A549 (cell line): ENCODE measurements at regions not wholly inside any gene's neighbourhood (a gene's known extent, or its start where the extent isn't known, plus 50 kb on each side); places are given as distances from the start of the nearest gene placed in this dataset.

Experiments used
- ATAC-seq, 2 experiments: fragments of 200-7000 bp in 1 of 2; fragments of >200 bp in 1 of 2; cut with Nextera tagmentation in 1 of 2; cut with Tn5 transposase in 1 of 2; 3 replicates each; pipeline versions ENCODE4 v1.8.0 to v1.9.1; 2018 to 2020; ENCODE audit warnings: mild to moderate bottlenecking in 1 of 2, moderate library complexity in 1 of 2
- CTCF ChIA-PET: fragments of 300-600 bp; sonication (Branson Sonifier 250); formaldehyde crosslinking; extraction: SDS; loops from one replicate; lab custom pipeline; 2021; ENCODE audit warnings: antibody characterized with exemption, inconsistent platforms; lab: Yijun Ruan, JAX
- POLR2A ChIA-PET: fragments of 350-600 bp; formaldehyde crosslinking; extraction: SDS; loops from one replicate; lab custom pipeline; 2021; ENCODE audit warnings: antibody characterized with exemption, inconsistent platforms; lab: Yijun Ruan, JAX
- DNase-seq, 2 experiments: peaks; one replicate each; pipeline versions ENCODE4 v3.0.0 to v3.0.0-alpha.2; 2011 to 2016; ENCODE audit warnings: low read depth in 1 of 2, low spot score in 1 of 2
- FAIRE-seq: peaks from 2 replicates; lab custom pipeline; 2011; peaks lifted over from hg19 to GRCh38; lab: Jason Lieb, UNC
- H3K27ac ChIP-seq, 2 experiments: fragments of >200 bp; sonication (Bioruptor Twin); formaldehyde crosslinking; 3 replicates each; pipeline ENCODE4 v1.5.1; 2016 to 2017
- H3K4me1 ChIP-seq: fragments of >200 bp; sonication (Bioruptor Twin); formaldehyde crosslinking; 3 replicates; pipeline ENCODE4 v1.6.1; 2016
- H3K4me2 ChIP-seq: fragments of >200 bp; sonication (Bioruptor Twin); formaldehyde crosslinking; 3 replicates; pipeline ENCODE4 v1.6.1; 2016
- H3K4me3 ChIP-seq: fragments of >200 bp; sonication (Bioruptor Twin); formaldehyde crosslinking; 3 replicates; pipeline ENCODE4 v1.5.1; 2016
- H3K9me3 ChIP-seq: fragments of >200 bp; sonication (Bioruptor Twin); formaldehyde crosslinking; 3 replicates; pipeline ENCODE4 v1.6.1; 2016
- ATOH8 ChIP-seq: fragments of 250-450 bp; sonication (Bioruptor Pico); IDR thresholded peaks from 2 replicates; pipeline ENCODE4 v1.5.0; 2020; ENCODE audit warnings: low read depth, mild to moderate bottlenecking, moderate library complexity
- BCL3 ChIP-seq: fragments of >200 bp; sonication (Bioruptor Twin); formaldehyde crosslinking; IDR thresholded peaks from 3 replicates; pipeline ENCODE4 v1.6.1; 2016
- CBX2 ChIP-seq: fragments of 200-600 bp; sonication (generic); IDR thresholded peaks from 2 replicates; pipeline ENCODE4 v1.6.1; 2016; ENCODE audit warnings: low read depth, mild to moderate bottlenecking, borderline replicate concordance
- CBX8 ChIP-seq: fragments of 200-600 bp; sonication (generic); IDR thresholded peaks from 2 replicates; pipeline ENCODE4 v1.6.1; 2016
- CHD2 ChIP-seq: fragments of 150-350 bp; IDR thresholded peaks from 2 replicates; pipeline ENCODE4 v1.6.1; 2014; ENCODE audit warnings: low read length; ENCODE audit not compliant: partially characterized antibody
- CHD4 ChIP-seq: fragments of 200-600 bp; sonication (generic); IDR thresholded peaks from 2 replicates; pipeline ENCODE4 v1.6.1; 2016; ENCODE audit warnings: antibody characterized with exemption, mild to moderate bottlenecking, borderline replicate concordance
- CTCF ChIP-seq: fragments of >200 bp; sonication (Bioruptor Twin); formaldehyde crosslinking; IDR thresholded peaks from 3 replicates; pipeline ENCODE4 v1.5.1; 2016
- E2F6 ChIP-seq: IDR thresholded peaks from 2 replicates; pipeline ENCODE4 v1.6.1; 2012; ENCODE audit warnings: low read depth, borderline replicate concordance
- EHF ChIP-seq: fragments of 250-450 bp; sonication (Bioruptor Pico); IDR thresholded peaks from 2 replicates; pipeline ENCODE4 v1.5.0; 2020; ENCODE audit warnings: mild to moderate bottlenecking
- FOSB ChIP-seq: fragments of 250-450 bp; sonication (Bioruptor Pico); IDR thresholded peaks from 2 replicates; pipeline ENCODE4 v1.5.0; 2020; ENCODE audit warnings: mild to moderate bottlenecking, moderate library complexity
- GATA3 ChIP-seq: IDR thresholded peaks from 2 replicates; pipeline ENCODE4 v1.6.1; 2012; ENCODE audit warnings: borderline replicate concordance
- HDAC2 ChIP-seq: fragments of 200-600 bp; sonication (generic); IDR thresholded peaks from 2 replicates; pipeline ENCODE4 v1.6.1; 2016
- HES2 ChIP-seq: fragments of >200 bp; sonication (Bioruptor Twin); formaldehyde crosslinking; IDR thresholded peaks from 2 replicates; pipeline ENCODE4 v1.6.1; 2016
- HEYL ChIP-seq: fragments of 250-450 bp; sonication (Bioruptor Pico); IDR thresholded peaks from 2 replicates; pipeline ENCODE4 v1.8.0; 2021; ENCODE audit warnings: mild to moderate bottlenecking, moderate library complexity
- HMGXB4 ChIP-seq: fragments of 250-450 bp; sonication (Bioruptor Pico); IDR thresholded peaks from 2 replicates; pipeline ENCODE4 v1.5.0; 2021; ENCODE audit warnings: mild to moderate bottlenecking, moderate library complexity, borderline replicate concordance
- HOXA7 ChIP-seq: fragments of 250-450 bp; sonication (Bioruptor Pico); IDR thresholded peaks from 2 replicates; pipeline ENCODE4 v1.5.0; 2020; ENCODE audit warnings: mild to moderate bottlenecking, moderate library complexity
- KDM1A ChIP-seq: fragments of 200-600 bp; sonication (generic); IDR thresholded peaks from 2 replicates; pipeline ENCODE4 v1.6.1; 2016; ENCODE audit warnings: low read depth, mild to moderate bottlenecking
- KDM5A ChIP-seq: fragments of 200-600 bp; sonication (generic); IDR thresholded peaks from 2 replicates; pipeline ENCODE4 v1.6.1; 2016; ENCODE audit warnings: antibody characterized with exemption, mild to moderate bottlenecking
- MAFK ChIP-seq: fragments of 450-650 bp; IDR thresholded peaks from 2 replicates; pipeline ENCODE4 v1.6.1; 2014; ENCODE audit not compliant: partially characterized antibody
- MYC ChIP-seq: IDR thresholded peaks from 2 replicates; pipeline ENCODE4 v1.6.1; 2012; ENCODE audit warnings: mild to moderate bottlenecking, inconsistent platforms, low read length, improper control_type of control experiment, borderline replicate concordance
- NR3C1 ChIP-seq: fragments of >200 bp; sonication (Bioruptor Twin); formaldehyde crosslinking; IDR thresholded peaks from 3 replicates; pipeline ENCODE4 v1.6.1; 2017
- RAD21 ChIP-seq, 2 experiments: fragments of >200 bp in 1 of 2; sonication (Bioruptor Twin) in 1 of 2; formaldehyde crosslinking in 1 of 2; IDR thresholded peaks in 1 of 2; conservative IDR thresholded peaks in 1 of 2; 2 replicates in 1 of 2; 3 replicates in 1 of 2; pipeline ENCODE4 v1.6.1; 2012 to 2018; ENCODE audit warnings: inconsistent platforms in 1 of 2
- RARB ChIP-seq: fragments of 250-450 bp; sonication (Bioruptor Pico); IDR thresholded peaks from 2 replicates; pipeline ENCODE4 v1.8.0; 2021; ENCODE audit warnings: mild to moderate bottlenecking, moderate library complexity
- RCOR1 ChIP-seq: fragments of 150-350 bp; IDR thresholded peaks from 2 replicates; pipeline ENCODE4 v1.6.1; 2014; ENCODE audit warnings: antibody characterized with exemption, low read length, low read depth
- RNF2 ChIP-seq: fragments of 200-600 bp; sonication (generic); IDR thresholded peaks from 2 replicates; pipeline ENCODE4 v1.6.1; 2016; ENCODE audit warnings: low read depth, mild to moderate bottlenecking, antibody characterized with exemption, moderate library complexity, borderline replicate concordance
- SMC3 ChIP-seq: fragments of >200 bp; sonication (Bioruptor Twin); formaldehyde crosslinking; IDR thresholded peaks from 3 replicates; pipeline ENCODE4 v1.6.1; 2018; ENCODE audit warnings: inconsistent platforms
- TP53 ChIP-seq: fragments of 250-450 bp; sonication (Bioruptor Pico); IDR thresholded peaks from 2 replicates; pipeline ENCODE4 v1.5.0; 2021; ENCODE audit warnings: mild to moderate bottlenecking, moderate library complexity
- ZNF302 ChIP-seq: fragments of 250-450 bp; sonication (Bioruptor Pico); IDR thresholded peaks from 2 replicates; pipeline ENCODE4 v1.9.0; 2021; ENCODE audit warnings: inconsistent platforms, mild to moderate bottlenecking, moderate library complexity
- ZSCAN20 ChIP-seq: fragments of 250-450 bp; sonication (Bioruptor Pico); IDR thresholded peaks from 2 replicates; pipeline ENCODE4 v1.8.0; 2022; ENCODE audit warnings: mild to moderate bottlenecking, moderate library complexity
- WGBS: methylation state at CpG from one replicate; pipeline ENCODE4 v1.1.6; 2017; ENCODE audit errors: missing lambda C conversion rate; 5-methylcytosine and 5-hydroxymethylcytosine counted together

- FAIRE-seq, result no peak
- no peak overlapping the region for H3K4me2 ChIP-seq
- no peaks in the 10 kb centered on the region for H3K9me3 ChIP-seq
- POLR2A ChIA-PET, result no interaction called here
- WGBS, result 57% methylated on average over 7 of the region's 7 CpGs
- H3K4me3 ChIP-seq, result no peak overlapping the region
- TF ChIP-seq FOSB (CRISPR knock-in tag), result no peak
- no peak for TF ChIP-seq ATOH8 (CRISPR knock-in tag)
- no peak for TF ChIP-seq ZNF302
- TF ChIP-seq E2F6, result no peak
- TF ChIP-seq ZSCAN20, result no peak
- no peak for TF ChIP-seq CTCF
- TF ChIP-seq KDM5A, result no peak
- TF ChIP-seq NR3C1, result no peak
- TF ChIP-seq TP53 (CRISPR knock-in tag), result no peak
- TF ChIP-seq GATA3, result no peak
- no peak for TF ChIP-seq RARB (CRISPR knock-in tag)
- no peak for TF ChIP-seq SMC3
- no peak for TF ChIP-seq KDM1A
- TF ChIP-seq CBX8, result no peak
- TF ChIP-seq MYC, result no peak
- no peak for TF ChIP-seq HEYL (CRISPR knock-in tag)
- H3K27ac ChIP-seq, result no peak overlapping the region
- CTCF ChIA-PET, result interaction anchor here (0.7 to 5.7 kb wide), 3 partner anchors 14 to 1001 kb away, joined by 3 to 27 read pairs (median 6); no protein-coding TSS in a partner anchor
- no peaks in the 10 kb centered on the region for H3K4me1 ChIP-seq
- no peak for DNase-seq
- no peak for ATAC-seq
These were observed 57.3 kb upstream of the PPP2R3A start for GRCh38 chr3:135908225-135908624.

- WGBS, result 78% methylated on average over 1 of the region's 1 CpG
- H3K27ac ChIP-seq, result no peak overlapping the region
These were observed 56.8 kb upstream of the PPP2R3A start for GRCh38 chr3:135908737-135909136.

GRCh38 chr3:135911110-135911509 is 54.4 kb upstream of the PPP2R3A start:
- H3K27ac ChIP-seq, result no peak overlapping the region
- ChIA-PET POLR2A (no interaction called here), CTCF (interaction anchor here (1.9 kb wide), 1 partner anchor 132 kb away, joined by 5 read pairs; no protein-coding TSS in a partner anchor)
- no peak for FAIRE-seq
- no peak overlapping the region for H3K4me2 ChIP-seq
- TF ChIP-seq HES2 (no peak), HDAC2 (no peak), HMGXB4 (no peak), EHF (CRISPR knock-in tag) (no peak), BCL3 (no peak), GATA3 (no peak), E2F6 (no peak), CHD2 (no peak), RNF2 (no peak), ZSCAN20 (no peak), FOSB (CRISPR knock-in tag) (no peak), HOXA7 (no peak), CBX8 (no peak), CBX2 (no peak), RAD21 (conservative IDR thresholded peaks at IDR 0.05 in 1 of 2, IDR thresholded peaks at IDR 0.05 in 1 of 2) (no peak), RCOR1 (no peak), ZNF302 (no peak)
- H3K9me3 ChIP-seq, result no peaks in the 10 kb centered on the region
- 75% methylated on average over 2 of the region's 2 CpGs for WGBS
- no peak overlapping the region for H3K4me3 ChIP-seq
- no peak for ATAC-seq
- no peak for DNase-seq
- no peaks in the 10 kb centered on the region for H3K4me1 ChIP-seq

More at GRCh38 chr3:135908737-135909136, 56.8 kb upstream of the PPP2R3A start:
- DNase-seq (no peak), ATAC-seq (no peak), FAIRE-seq (no peak)
- H3K4me1 ChIP-seq, result no peaks in the 10 kb centered on the region
- CTCF ChIA-PET, result interaction anchor here (5.7 kb wide), 1 partner anchor 135 kb away, joined by 27 read pairs; no protein-coding TSS in a partner anchor
- no peak overlapping the region for H3K4me2 ChIP-seq
- H3K4me3 ChIP-seq, result no peak overlapping the region
- no peak for TF ChIP-seq CHD4
- TF ChIP-seq MAFK, result peak; percentile 95
- H3K9me3 ChIP-seq, result no peaks in the 10 kb centered on the region
- POLR2A ChIA-PET, result no interaction called here
